RKO (cell line): ENCODE measurements at regions not wholly inside any gene's neighbourhood (a gene's known extent, or its start where the extent isn't known, plus 50 kb on each side); places are given as distances from the start of the nearest gene placed in this dataset.

ENCODE experiments used
- DNase-seq: peaks from one replicate; pipeline ENCODE4 v3.0.0-alpha.2; 2016; ENCODE audit warnings: low spot score

DNA sequence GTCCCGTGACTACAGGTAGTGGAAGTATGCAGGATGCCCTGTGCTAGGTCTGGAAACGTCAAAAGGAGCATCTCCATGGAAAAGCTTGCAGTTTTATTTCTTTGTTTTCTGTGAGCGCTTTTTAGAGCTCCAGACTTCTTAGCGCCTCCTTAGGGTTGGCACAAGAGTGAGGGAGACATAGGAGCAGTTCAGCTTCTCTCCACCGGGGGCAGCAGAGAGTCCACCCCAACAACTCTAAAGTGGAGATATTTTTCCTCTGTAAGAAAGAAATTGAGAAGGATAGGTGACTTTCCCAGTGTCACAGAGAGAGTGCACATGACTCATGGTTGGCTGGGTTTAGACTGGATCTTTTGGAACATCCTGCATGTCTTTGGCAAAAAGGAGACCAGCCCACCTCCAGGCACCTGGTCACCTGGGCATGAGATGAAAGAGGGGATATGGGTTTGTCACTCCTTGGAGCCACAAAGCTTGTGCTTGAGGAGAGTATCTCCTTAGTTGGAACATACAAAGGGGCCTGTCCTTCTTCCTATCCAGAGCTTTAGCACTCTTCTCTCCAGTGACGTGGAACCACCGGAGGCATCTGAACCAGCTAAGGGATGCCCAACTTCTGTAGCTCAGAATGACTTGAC lies 637.7 kb downstream of the SEMA5A start:
- peak; percentile 52 for DNase-seq

DNA sequence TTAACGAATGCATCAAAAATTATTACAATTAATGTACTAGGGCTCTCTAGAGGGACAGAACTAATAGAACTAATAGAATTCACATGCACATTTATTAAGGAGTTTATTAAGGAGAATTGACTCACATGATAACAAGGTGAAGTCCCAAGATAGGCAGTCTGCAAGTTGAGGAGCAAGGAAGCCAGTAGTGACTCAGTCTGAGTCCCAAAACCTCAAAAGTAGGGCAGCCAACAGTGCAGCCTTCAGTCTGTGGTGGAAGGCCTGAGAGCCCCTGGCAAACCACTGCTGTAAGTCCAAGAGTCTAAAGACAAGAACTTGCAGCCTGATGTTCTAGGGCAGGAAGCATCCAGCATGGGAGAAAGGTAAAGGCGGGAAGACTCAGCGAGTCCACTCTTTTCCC lies 633.8 kb downstream of the SEMA5A start:
- DNase-seq: no peak

DNA sequence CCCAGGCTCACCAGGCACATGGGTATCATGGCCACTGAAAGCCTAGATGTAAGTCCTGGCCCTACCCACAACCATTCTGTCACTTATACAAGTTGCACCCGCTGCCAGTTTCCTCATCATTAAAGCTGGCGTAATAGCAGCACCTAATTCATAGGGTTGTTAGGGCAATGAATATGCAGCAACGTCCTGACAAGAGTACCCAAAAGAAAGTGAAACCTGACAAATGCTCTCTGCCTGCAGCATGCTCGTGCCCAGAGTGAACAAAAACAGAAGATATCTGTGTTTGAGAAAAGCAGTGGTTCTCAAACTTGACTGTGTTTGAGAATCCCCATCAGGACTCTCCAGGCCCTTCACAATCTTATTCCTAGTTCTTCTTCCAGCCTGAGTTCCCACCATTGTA lies 632.4 kb downstream of the SEMA5A start:
- DNase-seq: no peak

DNA sequence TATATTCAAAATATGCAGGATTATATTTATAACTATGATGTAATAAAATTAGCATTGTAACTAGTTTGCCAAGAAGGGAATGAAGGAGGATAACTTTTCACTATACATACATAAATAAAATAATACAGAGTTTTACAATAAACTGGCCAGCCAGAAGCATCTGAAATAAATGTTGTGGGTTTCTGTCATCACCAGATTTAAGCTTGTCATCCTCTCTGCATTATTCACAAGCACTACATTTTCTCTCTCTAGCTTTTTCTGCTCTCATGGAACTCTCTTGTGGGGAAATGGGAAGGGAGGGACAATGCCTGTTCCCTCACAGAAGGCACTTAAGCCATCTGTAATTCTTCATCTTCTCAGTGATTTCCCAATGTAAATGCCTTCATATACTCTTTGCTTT lies 626.8 kb downstream of the SEMA5A start:
- no peak for DNase-seq

DNA sequence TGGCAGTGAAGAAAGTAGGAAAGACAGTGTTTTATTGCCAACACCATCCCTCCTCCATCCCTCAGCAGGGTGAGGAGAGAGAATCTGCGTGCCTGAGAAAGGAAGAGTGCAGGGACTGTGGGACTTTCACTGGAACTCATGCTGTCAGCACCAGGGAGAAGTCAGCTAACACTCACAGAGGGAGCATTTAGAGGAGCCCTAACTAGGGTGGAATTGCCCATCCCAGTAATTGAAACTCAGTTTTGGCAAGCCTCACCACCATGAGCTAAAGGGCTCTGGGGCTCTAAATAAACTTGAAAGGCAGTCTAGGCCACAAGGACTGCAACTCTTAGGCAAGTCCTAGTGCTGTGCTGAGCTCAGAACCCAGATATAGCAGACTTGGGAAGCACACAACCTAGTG lies 622.3 kb downstream of the SEMA5A start:
- DNase-seq: no peak

DNA sequence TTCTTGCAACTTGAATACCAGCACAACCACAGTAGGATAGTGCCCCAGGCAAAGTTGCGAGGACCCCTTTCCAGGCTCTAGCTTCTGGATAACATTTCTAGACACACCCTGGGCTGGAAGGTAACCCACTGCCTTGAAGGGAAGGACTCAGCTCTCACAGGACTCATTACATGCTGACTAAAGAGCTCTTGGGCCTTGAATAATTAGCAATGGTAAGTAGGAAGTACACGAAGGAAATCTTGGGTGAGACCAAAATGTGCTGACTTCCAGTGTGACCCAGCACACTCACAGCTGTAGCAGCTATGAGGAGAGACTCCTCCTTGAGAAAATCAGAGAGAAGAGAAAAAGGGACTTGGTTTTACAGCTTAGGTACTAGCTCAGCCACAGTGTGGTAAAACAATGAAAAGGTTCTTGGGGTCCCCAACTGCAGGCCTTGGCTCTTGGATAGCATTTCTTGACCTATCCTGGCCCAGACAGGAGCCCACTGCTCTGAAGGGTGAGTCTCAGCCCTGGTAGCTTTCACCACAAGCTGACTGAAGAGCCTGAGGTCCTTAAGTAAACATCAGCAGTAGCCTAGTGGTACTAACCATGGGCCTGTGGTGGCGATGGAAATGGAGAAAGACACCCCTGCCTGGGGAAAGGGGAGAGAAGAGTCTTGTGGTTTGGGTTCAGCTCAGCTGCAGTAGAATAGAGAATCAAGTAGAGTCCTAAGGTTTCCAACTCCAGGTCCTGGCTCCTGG lies 621.7 kb downstream of the SEMA5A start:
- DNase-seq: no peak

DNA sequence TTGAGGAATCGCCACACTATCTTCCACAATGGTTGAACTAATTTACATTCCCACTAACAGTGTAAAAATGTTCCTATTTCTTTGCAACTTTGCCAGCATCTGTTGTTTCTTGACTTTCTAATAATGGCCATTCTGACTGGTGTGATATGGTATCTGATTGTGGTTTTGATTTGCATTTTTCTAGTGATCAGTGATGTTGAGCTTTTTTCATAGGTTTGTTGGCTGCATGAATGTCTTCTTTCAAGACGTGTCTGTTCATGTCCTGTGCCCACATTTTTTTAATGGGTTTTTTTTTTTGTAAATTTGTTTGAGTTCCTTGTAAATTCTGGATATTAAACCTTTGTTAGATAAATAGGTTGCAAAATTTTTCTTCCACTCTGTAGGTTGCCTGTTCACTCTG lies 615.9 kb downstream of the SEMA5A start:
- no peak for DNase-seq

DNA sequence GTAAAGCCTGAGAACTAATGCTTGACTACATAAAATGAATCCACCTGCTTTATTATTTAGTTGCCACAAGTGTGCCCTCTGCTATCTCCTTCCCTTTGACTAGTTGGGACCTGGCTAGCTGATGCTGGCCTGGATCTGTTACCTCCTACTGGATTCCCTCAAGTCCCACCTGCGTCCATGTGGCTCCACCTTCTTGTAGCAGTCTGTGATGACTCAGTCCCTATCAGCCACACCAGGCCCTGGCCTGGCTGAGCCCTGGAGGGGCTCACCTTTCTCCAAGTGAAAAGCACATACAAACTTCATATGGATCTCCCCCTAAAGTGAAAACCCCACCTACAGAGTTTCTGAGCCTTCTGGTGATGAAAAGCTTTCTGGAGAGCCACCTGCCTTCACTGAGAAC lies 611.4 kb downstream of the SEMA5A start:
- DNase-seq: no peak

DNA sequence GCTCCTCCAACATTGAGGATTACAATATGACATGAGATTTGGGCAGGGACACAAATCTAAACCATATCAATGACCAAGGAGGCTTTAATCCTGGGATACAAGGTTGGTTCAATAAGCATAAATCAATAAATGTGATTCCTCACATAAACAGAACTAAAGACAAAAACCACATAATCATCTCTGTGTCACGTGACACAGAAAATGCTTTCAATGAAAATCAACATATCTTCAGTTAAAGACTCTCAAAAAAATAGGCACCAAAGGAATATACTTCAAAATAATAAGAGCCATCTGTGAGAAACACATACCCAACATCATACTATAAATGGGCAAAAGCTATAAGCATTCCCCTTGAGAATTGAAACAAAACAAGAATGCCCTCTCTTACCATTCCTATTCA lies 604.9 kb downstream of the SEMA5A start:
- no peak for DNase-seq

DNA sequence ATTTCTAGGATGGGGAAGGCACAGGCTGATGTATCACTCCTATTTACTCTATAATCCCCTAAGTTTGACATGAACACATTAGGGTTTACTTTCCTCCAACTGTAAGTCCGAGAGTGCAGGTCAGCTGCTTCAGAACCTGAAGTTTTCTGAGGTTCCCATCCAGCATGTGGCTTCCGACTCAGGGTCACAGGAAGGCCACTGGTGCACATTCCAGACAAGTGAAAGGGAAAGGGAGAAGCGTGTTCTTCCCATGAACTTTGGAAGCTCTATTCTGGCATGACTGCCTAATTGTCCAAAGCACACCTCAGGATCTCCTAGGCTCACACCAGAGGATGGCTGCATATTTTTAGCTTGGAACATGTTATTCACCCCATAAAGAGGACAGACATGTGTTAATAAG lies 602.6 kb downstream of the SEMA5A start:
- DNase-seq: no peak

DNA sequence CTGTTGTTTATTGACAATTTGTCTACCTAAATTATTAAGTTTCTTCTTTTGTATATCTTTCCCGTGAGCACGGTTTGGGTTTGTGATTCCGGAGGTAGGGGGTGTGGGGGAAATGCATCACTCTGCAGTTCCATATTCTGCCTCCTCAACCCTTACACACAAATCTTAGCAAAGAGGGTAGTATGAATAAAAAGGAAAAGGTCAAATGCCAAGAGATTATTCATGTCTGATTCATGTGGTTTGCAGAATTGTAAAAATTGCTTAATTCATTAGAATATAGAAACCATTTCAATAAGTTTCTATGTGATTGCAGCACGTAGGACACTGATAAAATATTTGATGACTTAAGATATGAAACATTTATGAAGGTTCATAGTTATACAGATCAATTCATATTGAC lies 601.9 kb downstream of the SEMA5A start:
- no peak for DNase-seq

DNA sequence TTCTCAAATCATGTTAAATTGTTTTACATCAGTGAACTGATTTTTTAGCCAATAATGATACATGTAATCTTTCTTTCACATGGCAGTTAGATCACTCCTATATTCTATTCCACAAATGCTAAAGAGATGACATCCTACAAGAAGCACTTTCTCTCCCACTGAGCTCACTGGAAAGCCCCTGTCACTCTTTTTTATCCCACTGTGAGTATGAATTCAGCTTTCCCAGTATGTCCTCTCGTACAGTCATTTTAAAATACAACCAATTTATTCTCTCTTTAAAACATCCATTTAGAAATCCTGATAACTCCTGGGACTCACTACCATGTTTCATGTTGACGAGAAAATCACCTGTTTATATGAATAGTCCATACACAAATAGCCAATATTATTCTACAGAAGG lies 599.9 kb downstream of the SEMA5A start:
- no peak for DNase-seq

DNA sequence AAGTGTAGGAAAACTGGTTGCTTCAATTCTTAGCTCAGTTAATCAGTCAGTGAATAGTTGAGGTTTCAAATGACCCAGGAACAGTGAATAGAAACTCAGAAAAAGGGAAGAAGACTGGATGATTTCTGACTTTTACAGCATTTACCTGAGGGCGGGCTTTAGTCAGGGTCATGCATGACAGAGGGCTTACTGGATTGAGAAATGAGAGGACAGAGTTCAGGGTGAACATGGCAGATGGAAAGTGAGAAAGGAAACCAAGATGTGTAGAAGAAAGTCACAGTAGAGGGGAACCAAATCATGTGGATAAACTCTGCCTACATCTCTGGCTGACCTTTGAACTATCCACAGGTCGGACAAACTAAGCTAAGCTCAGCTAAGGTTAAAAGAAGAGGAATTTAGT lies 596.0 kb downstream of the SEMA5A start:
- no peak for DNase-seq

DNA sequence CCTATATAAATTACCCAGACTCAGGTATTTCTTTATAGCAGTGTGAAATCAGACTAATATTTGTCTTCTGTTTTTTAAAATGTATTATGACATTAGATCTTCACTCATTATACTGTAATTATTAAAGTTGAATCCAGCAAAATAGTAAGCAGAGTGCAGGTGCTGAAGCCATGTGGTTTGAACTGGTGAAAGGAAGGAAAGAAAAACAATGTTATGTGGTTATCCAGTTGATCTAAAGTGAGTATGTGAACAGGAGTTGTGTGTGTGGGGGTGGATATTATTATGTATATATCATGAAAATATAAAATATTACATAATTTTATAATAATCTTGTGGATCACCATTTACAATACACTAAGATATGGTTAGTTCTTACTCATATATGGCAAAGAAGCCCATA lies 593.7 kb downstream of the SEMA5A start:
- DNase-seq: no peak

DNA sequence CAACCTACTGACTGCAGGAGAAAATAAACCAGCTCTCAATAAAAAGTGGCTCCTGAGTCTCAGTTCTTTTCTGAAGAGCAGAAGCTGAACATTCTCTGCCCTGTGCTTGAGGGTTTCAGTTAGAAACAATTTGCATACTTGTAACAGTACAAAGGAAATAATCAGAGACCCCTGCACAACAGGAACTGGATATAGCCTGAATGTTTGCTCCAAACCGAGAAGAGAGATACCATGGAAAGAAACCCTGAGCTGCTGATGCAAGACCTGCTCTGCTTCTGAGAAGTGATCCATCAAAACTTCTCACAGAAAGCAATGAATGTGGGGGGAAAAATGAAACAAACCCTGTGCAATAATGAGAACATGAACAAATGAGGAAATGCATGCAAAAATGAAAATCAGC lies 592.9 kb downstream of the SEMA5A start:
- DNase-seq: no peak

DNA sequence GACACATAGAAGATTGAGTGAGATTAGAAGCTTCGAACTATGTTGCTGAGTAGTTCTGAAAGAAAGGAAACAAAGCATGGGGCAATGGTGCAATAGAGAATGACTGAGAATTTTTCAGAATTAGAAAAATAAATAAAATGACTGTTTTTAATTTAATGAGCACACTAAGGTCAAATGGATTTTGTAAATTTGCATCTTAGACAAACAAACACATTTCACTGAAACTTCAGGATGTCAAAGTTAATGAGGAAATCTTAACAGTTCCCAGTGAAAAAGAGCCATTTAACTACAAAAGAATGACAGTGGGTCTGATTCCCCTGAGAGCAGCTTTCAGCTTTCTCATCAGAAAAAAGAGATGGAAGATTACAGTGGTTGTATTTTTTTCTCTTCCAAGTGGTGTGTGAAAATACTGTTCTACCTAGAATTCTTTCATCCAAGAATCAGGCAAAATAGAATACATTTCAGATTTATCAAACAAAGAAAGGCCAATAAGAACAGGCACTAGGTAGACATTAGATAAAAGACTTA lies 591.9 kb downstream of the SEMA5A start:
- no peak for DNase-seq

DNA sequence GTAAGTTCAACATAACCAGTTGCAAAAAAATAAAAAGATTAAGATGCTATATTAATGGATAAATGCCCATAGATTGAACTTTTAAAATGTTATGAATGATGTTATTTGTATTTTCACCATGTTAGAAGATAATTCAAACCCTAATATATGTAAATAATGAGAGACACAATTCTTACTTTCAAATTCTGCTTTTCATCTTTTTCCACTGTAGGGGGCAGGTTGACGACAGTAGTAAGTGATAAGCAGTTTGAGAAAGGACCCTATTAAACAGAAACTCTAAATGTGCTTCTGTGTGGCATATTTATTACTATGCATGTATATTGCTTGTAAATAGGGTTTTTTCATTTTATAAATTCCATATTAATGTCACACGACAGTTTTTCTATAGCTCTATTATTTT lies 591.1 kb downstream of the SEMA5A start:
- no peak for DNase-seq

DNA sequence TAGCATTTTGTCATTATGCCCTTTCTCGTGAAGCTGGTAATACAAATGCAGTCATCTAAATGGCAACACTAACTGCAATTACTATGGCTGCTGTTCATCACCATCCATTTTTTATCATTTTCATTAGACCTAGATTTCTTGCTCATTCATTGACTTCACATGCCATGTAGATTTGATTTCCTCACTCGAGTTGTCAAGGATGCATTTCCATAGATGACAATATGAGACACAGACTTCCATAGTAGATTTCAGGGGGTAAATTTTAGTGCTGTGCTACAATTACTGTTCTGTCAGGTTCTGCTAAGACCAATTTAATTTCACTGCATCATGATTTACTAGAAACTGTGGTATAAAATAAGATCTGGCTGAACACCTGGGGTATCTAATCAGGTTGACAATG lies 589.2 kb downstream of the SEMA5A start:
- DNase-seq: no peak

DNA sequence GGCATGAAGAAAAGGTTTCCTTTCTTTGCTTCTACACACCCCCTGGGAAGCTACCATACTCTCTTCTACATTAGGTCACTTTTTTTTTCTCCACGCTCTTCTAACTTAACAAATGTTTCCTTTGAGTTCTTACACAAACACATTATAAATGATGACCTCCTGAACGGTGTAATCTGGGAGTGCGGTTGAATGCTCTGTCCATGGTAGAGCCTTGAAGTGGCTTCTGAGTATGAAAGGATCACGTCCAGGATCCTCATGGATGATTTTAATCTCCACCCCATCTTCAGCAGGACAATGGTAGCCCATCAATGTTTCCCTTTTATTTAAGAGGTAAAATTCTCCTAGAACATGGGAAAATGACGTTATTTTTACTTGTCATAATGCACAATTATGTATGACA lies 587.3 kb downstream of the SEMA5A start:
- DNase-seq: no peak

DNA sequence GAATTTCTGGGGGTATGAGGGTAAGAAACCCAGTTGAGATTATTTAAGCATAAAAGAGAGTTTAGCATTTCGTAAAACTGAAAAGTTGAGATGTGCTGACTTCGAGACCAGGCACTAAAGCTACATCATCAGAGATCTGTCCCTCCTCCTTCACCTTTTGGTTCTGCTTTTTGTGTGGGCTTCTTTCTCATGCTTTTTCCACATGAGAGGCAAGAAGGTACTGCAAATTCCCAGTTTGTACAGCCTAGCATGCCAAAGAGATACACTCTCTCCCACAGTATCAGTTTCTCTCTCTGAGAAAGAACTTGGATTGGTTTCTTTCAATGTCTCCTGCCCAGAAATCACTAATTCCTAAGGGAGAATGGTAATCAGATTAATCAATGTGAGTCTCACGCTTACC lies 584.7 kb downstream of the SEMA5A start:
- no peak for DNase-seq

DNA sequence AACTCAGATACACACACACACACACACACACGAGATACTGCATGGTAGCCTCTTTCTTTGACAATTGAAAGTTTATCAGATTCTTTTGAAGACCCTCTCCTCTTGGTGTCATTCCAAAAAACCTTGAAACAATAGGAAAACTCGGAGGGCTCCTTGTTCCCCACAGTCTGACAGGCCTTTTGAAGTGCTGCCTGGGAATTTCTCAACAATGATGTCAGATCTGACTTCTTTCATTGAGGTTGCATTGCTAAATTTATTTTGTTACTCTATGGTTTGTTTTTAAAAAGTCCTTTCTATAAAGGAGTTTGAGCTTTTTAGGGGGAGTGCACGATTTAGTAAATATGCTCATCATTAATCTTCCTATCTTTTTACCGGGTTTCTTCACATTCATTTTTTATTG lies 583.9 kb downstream of the SEMA5A start:
- no peak for DNase-seq

DNA sequence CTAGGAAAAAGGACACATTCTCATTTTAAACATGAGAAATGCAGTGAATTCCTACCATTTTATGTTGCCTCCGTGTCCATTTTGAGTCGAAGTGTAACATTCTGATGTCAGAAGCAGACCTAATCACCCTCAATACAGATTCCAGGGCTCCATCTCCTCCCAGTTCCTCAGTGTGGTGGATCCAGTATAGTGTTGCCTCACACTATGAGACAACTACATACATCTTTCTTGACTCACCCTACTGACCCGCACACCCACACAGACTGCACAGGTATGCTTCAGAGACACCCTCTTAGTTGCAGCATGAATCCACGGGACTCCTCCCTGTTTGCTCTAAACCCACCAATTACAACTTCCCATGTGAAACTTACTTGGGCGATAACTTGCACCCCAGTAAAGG lies 564.9 kb downstream of the SEMA5A start:
- peak; percentile 9 for DNase-seq

DNA sequence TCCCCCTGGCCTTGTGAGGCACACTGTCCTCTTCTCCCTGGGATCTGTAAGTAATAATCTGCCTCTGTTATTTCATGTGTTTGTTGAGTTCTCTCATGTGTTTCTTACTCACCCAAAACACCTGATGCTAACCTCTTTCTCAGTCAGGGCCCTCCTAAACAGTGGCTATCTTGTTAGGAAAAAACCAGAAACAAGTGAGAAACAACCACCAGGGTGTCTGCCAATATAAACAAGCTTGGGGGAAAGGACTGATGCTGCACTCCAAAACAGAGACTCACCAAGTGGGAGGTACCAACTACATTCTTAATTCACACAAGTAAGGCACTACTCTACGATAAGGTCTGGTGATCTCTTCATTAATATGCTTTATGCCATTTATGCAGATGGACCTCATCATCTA lies 564.4 kb downstream of the SEMA5A start:
- DNase-seq: no peak

DNA sequence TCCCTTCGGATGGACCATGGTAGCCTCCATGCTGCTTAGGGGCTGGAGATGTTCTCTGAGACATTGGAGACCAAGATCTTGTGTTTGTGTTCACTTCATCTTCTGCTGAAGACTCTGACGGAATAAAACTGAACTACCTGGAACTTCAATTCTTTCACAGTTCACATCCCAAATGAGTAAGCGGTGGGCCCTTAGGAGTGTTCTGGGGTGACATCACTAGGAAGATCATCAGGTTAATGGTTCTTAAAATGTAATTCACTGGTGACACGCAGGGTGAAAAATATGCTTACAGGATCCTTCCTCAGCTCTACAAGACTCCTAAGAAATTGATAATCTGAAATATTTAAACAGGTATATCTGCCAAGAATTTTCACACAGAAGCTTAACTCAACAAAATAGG lies 561.5 kb downstream of the SEMA5A start:
- no peak for DNase-seq
